ENCODE measurements at regions not wholly inside any gene's neighbourhood (a gene's known extent, or its start where the extent isn't known, plus 50 kb on each side); places are given as distances from the start of the nearest gene placed in this dataset.
"Not testable (repeated sequence)": the region's sequence is repeated elsewhere in the genome, so short reads cannot be mapped to it uniquely, and the experiment has no call there.

- DNase-seq (ENCODE audit: low read depth) = no peak
Observed at GRCh38 chrX:130467936-130468335, 66.1 kb downstream of the RBMX2 start.

DNA sequence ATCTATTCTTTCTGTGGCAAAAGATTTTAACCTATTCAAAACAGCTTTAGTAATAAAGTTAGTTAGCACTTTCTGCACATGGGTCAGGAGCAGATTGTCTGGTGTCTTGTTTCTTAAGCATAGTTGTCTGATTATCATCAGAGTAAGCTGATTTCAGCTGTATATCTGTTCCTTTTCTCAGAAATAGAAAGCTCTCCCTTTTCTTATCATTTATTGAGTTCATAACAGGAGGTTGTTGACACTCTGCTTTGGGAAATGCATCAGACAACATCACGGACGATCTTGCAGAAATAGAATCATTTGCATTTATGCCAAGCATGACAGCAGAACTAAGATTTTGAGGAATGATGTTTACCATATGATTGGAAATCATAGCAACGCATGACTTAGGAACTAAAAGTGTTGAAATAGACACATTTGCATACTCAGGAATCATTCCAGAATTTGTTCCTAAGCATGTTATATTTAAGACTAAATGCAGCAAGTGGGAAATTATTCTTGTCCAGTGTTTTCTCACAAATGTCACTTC is 66.7 kb downstream of the RBMX2 start:
- DNase-seq (ENCODE audit: low read depth) = no peak

- no peak for DNase-seq (ENCODE audit: low read depth)
Observed at GRCh38 chrX:130482871-130483270, 81.1 kb downstream of the RBMX2 start.

- DNase-seq (ENCODE audit: low read depth) = no peak
Observed at GRCh38 chrX:130485870-130486269, 84.1 kb downstream of the RBMX2 start.

DNA sequence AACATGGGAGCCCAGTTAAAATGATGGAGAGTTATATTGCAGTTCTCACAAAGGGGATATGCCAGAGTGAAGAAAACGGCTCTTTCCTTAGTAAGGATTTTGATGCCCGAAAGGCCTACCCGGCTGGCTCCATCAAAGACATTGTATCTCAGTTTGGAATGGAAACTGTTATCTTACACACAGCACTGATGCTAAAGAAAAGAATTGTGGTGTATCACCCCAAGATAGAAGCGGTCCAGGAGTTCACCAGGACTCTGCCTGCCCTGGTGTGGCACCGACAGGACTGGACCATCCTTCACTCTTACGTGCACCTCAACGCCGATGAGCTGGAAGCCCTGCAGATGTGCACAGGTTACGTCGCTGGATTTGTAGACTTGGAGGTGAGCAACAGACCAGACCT is 93.7 kb downstream of the RBMX2 start:
- DNase-seq (ENCODE audit: low read depth) = not testable (repeated sequence)

- no peak for DNase-seq (ENCODE audit: low read depth)
Observed at GRCh38 chrX:130497531-130497930, 95.7 kb downstream of the RBMX2 start.

DNA sequence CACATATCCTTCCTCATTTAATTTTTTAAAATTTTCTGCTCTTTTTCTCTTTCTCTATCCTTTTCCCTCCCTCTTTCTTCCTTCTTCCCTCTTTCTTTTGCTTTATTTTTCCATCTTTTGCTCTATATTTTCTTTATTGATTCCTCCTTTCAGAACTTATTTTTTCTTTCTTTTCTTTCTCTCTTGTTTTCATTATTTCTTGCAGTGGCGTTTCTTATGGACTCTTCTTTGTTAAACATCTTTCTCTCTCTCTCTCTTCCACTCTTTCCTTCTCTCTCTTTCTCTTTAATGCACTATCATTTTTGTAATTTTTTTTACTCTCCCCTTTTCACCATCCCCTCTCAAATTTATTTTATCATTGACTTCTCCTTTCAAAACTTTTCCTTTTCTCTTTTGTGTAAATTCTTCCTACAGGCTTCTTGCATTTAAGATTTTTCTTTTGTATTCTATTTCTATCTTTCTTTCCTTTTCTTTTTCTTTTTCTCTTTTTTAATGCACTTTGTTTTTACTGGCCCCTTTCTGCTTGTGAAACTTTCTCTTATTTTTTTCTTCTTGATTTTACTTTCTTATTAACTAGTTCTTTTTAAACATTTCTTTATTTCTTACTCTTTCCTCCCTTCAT is 97.0 kb downstream of the RBMX2 start:
- no peak for DNase-seq (ENCODE audit: low read depth)

GRCh38 chrX:130502016-130502570 is 100.3 kb downstream of the RBMX2 start:
- no peak for DNase-seq (ENCODE audit: low read depth)

GRCh38 chrX:130504019-130504418 is 102.2 kb downstream of the RBMX2 start:
- no peak for DNase-seq (ENCODE audit: low read depth)

GRCh38 chrX:130507015-130507414 is 105.2 kb downstream of the RBMX2 start:
- no peak for DNase-seq (ENCODE audit: low read depth)

DNA sequence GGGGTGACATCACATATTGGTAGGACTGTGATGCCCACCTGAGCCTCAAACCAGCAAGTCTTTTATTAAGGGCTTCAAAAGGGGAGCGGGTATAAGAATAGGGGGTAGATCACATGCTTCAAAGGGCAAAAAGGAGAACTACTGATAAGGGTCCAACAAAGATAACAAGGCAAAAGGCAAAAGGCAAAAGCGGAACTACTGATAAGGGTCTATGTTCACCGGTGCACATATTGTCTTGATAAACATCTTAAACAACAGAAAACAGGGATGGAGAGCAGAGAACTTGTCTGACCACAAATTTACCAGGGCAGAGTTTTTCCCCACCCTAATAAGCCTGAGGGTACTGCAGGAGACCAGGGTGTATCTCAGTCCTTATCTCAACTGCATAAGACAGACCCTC is 110.7 kb downstream of the RBMX2 start:
- not testable (repeated sequence) for DNase-seq (ENCODE audit: low read depth)

DNA sequence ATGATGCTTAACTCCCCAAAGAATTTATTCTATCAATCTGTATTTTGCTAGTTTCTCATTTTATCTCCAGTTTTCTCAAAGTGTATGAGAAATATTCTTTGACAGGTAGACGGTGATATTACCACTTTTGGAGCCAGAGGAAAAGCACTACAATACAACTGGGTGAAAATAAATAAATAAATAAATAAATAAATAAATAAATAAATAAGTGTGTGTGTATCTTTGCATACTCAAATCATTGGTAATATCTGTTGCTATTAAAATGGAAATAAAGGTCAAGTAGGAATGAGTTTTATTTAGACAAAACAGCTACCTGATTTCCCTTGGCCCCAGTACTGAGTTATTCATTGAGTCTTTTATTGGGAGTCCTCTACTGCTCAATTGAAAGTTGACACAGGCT is 114.3 kb downstream of the RBMX2 start:
- DNase-seq (ENCODE audit: low read depth) = no peak

DNA sequence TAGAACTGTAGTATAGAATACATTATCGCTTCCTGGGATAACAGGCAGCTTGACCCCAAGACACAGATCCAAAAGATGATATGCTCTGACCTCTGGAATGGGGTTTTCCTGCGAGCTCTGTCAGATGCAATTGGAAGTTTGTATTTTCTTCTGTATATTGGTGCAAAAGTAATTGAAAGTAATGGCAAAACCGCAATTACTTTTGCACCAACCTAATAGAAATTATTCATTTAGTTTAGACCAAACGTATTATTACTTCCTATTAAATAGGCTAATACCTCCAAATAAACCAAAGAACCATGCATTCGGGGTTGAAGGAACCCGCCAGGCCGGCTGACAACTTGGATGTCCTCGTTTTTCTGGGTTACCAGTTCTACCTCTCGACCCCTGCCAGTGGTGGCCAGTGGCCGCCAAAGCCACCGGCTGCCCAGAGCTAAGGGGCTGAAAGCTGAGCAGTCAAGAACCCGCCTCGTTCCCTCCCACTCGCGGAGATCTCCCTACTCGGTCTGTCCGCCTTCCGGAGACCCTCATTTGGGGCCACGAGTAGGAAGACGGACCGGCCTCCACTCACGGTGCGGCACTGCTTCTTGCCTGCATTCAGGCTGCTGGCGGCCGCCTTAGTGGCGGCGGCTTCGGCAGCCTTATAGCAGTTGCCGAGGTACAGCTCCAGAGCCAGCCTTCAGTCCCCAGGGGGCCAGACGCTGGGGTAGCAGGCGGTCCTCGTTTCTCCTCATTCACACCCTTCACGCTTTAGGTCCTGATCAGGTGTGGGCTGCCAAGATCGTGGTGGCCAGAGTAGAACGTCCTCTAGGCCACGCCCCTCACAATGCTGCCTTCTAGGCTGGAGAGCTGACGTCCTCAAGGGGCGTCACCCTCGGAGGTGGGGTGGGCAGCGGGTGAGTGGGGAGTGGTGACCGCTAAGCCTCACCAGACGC is 121.9 kb downstream of the RBMX2 start:
- peak; percentile 9 for DNase-seq (ENCODE audit: low read depth)

GRCh38 chrX:130524476-130525194 is 122.8 kb downstream of the RBMX2 start:
- no peak for DNase-seq (ENCODE audit: low read depth)

DNA sequence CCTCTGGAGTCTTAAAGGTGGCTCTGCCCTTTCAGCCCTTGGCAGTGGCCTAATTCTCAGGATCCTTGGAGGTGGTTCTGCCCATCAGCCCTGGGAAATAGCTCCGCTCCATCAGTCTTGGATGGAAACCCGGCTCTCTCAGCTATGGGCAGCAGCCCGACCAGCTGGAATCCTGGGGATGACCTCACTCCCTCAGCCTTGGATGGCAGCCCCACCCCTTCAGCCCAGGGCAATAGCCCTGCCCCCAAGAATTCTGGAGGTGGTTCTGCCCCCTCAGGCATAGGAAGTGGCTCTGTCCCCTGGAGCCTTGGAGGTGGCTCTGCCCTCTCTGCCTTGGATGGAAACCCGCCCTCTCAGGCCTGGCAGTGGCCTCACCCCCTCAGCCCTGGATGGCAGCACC is 127.7 kb downstream of the RBMX2 start:
- no peak for DNase-seq (ENCODE audit: low read depth)

GRCh38 chrX:130531066-130531465 is 129.3 kb downstream of the RBMX2 start:
- DNase-seq (ENCODE audit: low read depth) = no peak

DNA sequence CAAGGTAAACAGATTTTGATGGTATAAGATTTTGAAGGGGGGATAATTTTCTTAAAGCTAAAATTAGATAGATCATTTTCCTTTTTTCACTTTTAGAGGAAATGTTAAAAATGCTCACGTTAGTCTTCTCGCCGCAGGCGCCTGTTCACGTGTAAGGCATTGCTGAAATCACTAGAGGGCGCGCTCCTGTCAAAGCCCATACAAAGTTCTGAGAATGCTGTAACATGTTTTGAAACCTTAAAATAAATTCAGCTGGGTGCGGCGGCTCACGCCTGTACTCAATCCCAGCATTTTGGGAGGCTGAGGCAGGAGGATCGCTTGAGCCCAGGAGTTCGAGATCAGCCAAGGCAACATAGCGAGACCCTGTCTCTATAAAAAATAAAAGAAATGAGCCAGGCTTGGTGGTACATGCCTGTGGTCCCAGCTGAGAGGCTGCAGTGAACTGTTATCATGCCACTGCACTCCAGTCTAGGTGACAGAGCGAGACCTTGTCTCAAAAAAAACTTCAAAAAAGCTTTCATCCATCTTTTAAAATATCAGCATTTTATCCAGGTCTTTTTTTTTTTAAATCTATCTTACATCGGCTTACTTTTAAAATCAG is 138.0 kb downstream of the RBMX2 start:
- peak; percentile 24 for DNase-seq (ENCODE audit: low read depth)

GRCh38 chrX:130543603-130544325 is 142.0 kb downstream of the RBMX2 start:
- no peak for DNase-seq (ENCODE audit: low read depth)

- DNase-seq (ENCODE audit: low read depth) = no peak
Observed at GRCh38 chrX:130545796-130546195, 144.0 kb downstream of the RBMX2 start.

DNA sequence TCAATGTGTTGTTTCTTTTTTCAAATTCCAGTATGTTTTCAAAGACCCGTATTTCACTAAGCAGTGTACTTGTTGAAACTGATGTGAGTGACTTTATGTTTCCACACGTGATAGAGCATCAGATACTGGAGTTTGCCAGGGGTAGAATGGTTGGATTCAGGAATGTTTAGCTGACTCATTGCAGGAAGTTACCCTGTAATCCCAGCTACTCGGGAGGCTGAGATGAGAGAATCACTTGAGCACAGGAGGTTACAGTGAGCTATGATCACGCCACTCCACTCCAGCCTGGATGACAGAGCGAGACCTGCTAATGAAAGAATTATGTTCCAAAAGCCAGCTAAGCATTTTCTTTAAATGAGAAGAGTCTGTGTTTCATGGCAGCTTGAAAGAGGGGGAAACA is 147.6 kb downstream of the RBMX2 start:
- peak; percentile 60 for DNase-seq (ENCODE audit: low read depth)

Measured in HT1080 (cell line).